ENCODE measurements at regions not wholly inside any gene's neighbourhood (a gene's known extent, or its start where the extent isn't known, plus 50 kb on each side); places are given as distances from the start of the nearest gene placed in this dataset.

GRCh38 chr4:74665346-74665745 is 129.0 kb downstream of the BTC start:
- Histone ChIP-seq H3K9me3 (no peaks in the 10 kb centered on the region), H3K27ac (no peak overlapping the region), H3K36me3 (no peaks in the 10 kb centered on the region), H3K27me3 (no peaks in the 10 kb centered on the region), H3K4me3 (no peak overlapping the region), H3K4me1 (peaks cover 0 to under 1% (median 0%) of the 10 kb centered on the region in 4 donors)
- TF ChIP-seq POLR2A (IDR thresholded peaks at IDR 0.05) (no peak), EP300 (IDR thresholded peaks at IDR 0.05) (no peak), CTCF (IDR thresholded peaks at IDR 0.05) (no peak)
- WGBS, 2 donors: 87 to 88% methylated on average over 4 of the region's 4 CpGs
- DNase-seq (ENCODE audit: low spot score in 2 of 2): no peak

DNA sequence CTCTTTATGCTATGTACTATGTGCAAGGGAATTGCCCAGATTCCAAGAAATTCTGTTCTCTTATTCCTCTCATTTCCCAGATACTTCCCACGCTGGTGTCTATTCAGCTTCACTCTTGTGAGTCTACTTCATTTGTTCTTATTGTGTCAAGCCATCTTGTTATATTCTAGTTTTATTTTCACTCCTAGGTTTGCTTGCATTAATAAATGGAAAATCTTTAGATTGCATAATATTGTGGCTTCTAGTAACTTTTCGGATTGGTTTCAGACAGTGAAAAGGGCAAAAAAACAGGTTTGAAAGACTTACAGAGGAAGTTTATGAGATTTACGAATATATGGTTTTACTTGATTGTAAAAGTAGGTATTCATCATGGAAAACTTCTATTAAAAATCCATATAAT is 128.4 kb downstream of the BTC start:
- H3K4me1 ChIP-seq: no peaks in the 10 kb centered on the region
- H3K36me3 ChIP-seq: no peaks in the 10 kb centered on the region
- no peak for DNase-seq (ENCODE audit: low spot score in 2 of 2)
- 83 to 89% methylated on average over 3 of the region's 3 CpGs for WGBS, 2 donors
- H3K27me3 ChIP-seq: no peaks in the 10 kb centered on the region
- H3K4me3 ChIP-seq: no peak overlapping the region
- H3K27ac ChIP-seq: no peak overlapping the region
- no peaks in the 10 kb centered on the region for H3K9me3 ChIP-seq
- no peak for TF ChIP-seq CTCF (IDR thresholded peaks at IDR 0.05)
- no peak for TF ChIP-seq EP300 (IDR thresholded peaks at IDR 0.05)
- TF ChIP-seq POLR2A (IDR thresholded peaks at IDR 0.05): no peak

DNA sequence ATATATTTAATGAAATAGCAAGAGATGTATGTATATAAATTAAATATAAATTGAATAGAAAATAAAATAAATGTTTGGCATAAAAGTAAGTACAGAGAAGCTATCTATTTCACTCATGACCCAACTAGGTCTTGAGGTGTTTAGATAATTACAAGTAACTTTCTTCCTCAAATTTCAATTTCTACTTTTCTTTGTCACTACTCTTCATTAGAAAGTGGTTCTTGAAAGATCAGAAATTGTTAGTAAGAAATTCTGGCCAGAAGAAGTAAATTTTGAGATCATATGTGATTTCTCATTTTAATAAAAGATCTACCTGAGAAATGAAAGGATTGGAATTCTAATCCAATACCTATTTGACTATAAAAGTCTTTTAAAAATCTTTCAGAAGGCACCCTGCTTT is 126.9 kb downstream of the BTC start:
- Histone ChIP-seq H3K9me3 (no peaks in the 10 kb centered on the region), H3K36me3 (no peaks in the 10 kb centered on the region), H3K4me1 (no peaks in the 10 kb centered on the region), H3K27me3 (no peaks in the 10 kb centered on the region), H3K4me3 (no peak overlapping the region), H3K27ac (no peak overlapping the region)
- DNase-seq (ENCODE audit: low spot score in 2 of 2): no peak
- TF ChIP-seq POLR2A (IDR thresholded peaks at IDR 0.05) (no peak), CTCF (IDR thresholded peaks at IDR 0.05) (no peak)

DNA sequence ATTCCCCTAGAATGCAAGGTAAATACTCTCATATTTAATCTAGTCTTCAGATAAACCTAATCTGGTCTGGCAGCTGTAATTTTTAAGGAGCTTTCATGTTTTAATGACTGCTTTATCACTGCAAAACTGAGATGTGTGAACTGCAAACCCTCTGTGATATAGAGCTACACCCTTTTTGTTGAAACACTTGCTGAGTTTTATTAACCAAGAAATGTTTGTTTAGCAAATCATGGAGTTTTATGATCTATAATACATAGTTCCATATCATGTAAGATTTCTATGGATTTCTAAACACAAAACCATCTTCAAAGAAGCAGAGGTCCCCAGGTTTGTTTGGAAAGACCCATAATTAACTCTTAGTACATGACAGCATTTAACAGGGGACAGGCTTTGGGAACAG is 126.4 kb downstream of the BTC start:
- TF ChIP-seq POLR2A (IDR thresholded peaks at IDR 0.05) (no peak), EP300 (IDR thresholded peaks at IDR 0.05) (no peak), CTCF (IDR thresholded peaks at IDR 0.05) (no peak)
- no peaks in the 10 kb centered on the region for H3K4me1 ChIP-seq
- H3K4me3 ChIP-seq: no peak overlapping the region
- H3K27ac ChIP-seq: no peak overlapping the region
- H3K27me3 ChIP-seq: no peaks in the 10 kb centered on the region
- H3K9me3 ChIP-seq: no peaks in the 10 kb centered on the region
- no peak for DNase-seq (ENCODE audit: low spot score in 2 of 2)
- H3K36me3 ChIP-seq: no peaks in the 10 kb centered on the region

- no peaks in the 10 kb centered on the region for H3K36me3 ChIP-seq
- no peak for DNase-seq (ENCODE audit: low spot score in 2 of 2)
Measured at GRCh38 chr4:74669702-74670101, 124.6 kb downstream of the BTC start.

More at GRCh38 chr4:74669702-74670101, 124.6 kb downstream of the BTC start:
- Histone ChIP-seq H3K4me3 (no peak overlapping the region), H3K9me3 (no peaks in the 10 kb centered on the region), H3K4me1 (no peaks in the 10 kb centered on the region), H3K27me3 (no peaks in the 10 kb centered on the region), H3K27ac (no peak overlapping the region)
- TF ChIP-seq POLR2A (IDR thresholded peaks at IDR 0.05) (no peak), CTCF (IDR thresholded peaks at IDR 0.05) (no peak)
- WGBS, 2 donors: 83 to 90% methylated on average over 3 of the region's 3 CpGs
